CD1c-positive myeloid dendritic cell (primary cell): ENCODE measurements at regions not wholly inside any gene's neighbourhood (a gene's known extent, or its start where the extent isn't known, plus 50 kb on each side); places are given as distances from the start of the nearest gene placed in this dataset.

ENCODE experiments used
- DNase-seq: peaks from one replicate; pipeline ENCODE4 v3.0.0-alpha.2; 2016; ENCODE audit errors: extremely low spot score

DNA sequence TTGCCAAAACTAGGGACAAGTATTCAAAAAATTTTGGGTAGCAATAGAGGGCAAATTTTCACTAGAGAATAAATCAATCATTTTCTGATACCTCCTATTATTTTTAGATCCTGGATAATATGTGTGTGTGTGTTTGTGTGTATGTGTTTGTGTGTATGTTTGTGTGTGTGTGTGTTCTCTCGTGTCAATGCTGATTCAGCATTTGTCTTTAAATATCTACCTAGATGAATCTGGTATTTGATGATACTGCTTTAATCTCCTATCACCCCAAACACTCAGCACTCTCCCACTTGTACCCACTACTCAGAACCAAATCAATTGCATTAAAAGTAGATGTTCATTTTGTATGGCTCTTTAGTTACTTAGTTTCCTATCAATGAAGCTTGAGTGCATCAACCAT lies 101.3 kb upstream of the NPFFR2 start:
- no peak for DNase-seq

DNA sequence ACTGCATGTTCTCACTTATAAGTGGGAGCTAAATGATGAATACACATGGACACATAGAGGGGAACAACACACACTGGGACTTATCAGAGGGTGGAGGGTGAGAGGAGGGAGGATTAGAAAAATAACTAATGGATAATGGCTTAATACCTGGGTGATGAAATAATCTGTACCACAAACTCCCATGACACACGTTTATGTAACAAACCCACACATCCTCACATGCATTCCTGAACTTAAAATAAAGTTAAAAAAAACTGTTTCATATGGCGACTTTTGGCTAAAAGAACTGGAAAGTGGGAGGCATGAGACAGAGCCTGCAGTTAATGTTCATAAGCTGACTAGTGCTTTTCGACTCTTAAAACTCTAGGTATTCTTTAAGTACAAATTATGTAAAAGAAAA lies 98.9 kb upstream of the NPFFR2 start:
- no peak for DNase-seq

DNA sequence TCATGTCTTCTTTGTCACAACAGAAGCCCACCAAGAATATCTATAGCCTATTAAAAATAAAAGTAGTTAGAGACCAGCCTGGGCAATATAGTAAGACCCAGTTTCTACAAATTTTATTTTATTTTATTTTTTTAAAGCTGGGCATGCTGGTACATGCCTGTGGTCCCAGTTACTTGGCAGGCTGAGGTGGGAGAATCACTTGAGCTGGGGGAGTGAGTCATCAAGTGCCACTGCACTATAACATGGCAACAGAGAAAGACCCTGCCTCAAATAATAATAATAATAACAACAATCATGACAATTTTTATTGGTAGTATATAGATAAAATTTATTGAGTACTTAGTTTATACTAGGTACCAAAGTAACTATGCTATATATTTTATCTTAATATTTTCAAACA lies 93.0 kb upstream of the NPFFR2 start:
- DNase-seq: no peak

DNA sequence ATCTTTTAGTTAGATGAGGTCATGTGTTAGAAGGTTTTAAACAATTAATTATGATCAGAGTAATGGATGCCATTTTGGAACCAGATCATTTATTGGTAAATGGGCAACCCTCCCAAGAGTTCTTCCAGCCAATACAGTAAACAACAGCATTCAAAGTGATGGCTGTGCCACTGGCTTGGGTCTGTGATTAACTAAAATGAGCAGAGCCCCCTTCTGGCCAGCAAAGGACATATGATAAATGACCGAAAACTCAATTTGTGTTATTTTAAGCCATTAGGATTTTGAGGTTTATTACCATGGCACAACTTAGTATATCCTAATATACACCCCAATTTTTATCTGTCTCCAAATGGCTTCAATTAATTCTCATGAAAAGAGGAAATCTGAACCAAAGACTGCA lies 90.8 kb upstream of the NPFFR2 start:
- no peak for DNase-seq

DNA sequence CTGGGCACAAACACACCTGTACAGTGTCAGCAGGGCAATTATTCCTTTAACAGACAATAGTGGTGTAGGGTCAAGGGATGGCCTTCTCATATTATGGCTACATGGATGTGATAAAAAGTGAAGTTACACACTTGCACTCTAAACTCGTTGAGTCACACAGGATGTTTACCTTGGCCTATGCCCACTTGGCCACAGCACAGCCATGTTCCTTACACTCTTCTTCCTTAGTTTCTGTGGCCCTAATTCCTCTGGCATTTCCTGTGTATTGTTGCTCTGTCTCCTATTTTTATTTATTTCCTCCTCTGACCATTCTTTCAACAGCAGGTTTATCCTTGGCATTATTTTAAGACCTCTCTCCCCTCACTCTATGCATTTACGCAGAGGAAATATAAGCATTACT lies 86.8 kb upstream of the NPFFR2 start:
- DNase-seq: no peak

DNA sequence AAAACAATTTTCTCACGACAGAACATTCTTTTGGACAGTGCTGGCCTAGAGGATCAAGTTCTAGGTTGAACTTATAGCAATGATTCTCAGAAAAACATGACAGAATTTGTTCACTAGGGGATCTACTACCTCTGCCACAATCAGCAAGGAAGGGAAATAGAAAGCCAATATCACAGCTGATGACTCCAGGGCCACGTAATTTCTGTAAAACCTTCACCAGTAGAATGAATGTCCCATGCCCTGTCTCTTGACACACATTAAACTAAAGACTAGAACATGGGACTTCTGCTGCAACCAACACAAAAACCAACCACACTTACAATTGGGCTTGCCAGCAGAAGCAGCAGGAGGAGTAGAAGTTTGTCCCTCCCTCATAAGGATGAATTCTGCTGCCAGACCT lies 86.0 kb upstream of the NPFFR2 start:
- no peak for DNase-seq

DNA sequence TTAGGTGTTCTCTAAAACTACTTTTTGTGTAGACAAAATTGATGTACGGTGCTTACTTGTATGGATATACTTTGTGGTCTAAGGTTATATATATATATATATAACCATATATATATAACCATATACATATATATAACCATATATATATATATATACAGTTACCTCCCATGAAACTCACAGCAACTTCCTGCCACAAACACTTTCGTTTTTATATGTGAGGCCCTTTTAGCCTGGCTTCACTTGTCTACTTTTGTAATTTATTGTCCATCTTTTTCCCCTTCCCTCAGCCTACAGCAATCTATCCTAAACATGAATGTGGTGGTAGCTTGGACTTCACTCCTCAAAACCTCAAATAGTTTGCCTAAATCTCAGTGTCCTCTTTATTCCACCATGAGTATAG lies 72.8 kb upstream of the NPFFR2 start:
- DNase-seq: no peak

DNA sequence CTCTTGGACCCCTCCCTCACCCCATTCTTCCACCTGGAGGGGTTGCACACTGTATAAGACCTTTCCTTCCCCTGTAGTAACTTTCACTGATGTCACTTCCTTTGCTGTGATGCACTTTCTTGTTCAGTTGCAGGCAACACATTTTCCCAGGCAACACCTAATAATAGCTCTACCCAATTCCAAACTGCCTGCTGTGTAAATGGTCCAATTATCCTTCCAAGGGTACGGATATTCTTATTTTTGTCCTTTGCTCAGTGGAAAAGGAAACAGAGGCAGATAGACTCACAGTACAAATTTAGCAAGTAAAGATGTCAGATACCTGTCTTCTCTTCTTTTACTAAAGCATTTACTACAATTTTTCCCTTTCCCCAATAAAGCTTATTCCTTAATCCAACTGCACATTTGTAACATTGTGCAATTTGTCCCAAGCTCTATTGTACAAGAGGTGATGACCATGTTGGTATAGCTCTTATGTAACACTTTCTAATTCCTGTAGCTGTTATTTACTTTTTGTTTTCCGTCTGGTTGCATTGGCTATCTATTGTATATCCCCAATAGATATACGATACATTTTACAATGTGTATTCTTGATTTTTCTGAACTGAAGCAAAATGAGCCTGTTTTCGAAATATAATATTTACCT lies 69.1 kb upstream of the NPFFR2 start:
- no peak for DNase-seq

DNA sequence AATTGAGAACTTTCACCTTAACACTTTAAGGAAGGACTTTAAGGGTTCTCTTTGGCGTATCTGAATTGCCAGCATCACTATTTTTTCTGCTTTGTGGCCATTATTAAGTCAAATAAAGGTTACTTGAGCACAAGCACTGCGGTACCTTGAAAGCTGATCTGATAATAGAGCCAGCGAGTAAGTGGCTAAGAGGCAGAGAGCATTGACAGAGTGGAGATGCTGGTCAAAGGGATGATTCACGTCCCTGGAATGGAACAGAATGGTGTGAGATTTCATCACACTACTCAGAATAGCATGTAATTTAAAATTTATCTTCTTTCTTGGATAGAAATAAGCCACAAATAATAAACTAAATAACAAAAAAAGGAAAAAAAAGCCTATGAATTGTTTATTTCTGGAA lies 57.1 kb upstream of the NPFFR2 start:
- DNase-seq: no peak

DNA sequence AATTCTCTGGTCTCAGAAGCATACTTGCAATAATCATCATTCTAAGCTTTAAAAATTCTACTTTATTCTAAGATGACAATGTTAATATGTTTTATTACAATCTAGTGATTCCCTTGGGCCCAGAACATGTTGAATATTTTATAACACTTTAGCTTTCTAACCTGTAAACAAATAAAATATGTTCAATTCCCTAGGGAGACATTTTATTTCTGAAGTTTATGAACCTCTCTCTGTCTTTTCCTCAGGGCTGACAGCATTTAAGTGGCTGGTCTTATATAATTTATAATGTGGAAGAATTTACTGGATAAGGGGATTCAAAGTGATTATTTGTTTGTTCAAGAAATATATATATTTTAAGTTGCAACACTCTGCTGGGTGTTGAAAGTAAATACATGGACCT lies 55.3 kb upstream of the NPFFR2 start:
- no peak for DNase-seq

DNA sequence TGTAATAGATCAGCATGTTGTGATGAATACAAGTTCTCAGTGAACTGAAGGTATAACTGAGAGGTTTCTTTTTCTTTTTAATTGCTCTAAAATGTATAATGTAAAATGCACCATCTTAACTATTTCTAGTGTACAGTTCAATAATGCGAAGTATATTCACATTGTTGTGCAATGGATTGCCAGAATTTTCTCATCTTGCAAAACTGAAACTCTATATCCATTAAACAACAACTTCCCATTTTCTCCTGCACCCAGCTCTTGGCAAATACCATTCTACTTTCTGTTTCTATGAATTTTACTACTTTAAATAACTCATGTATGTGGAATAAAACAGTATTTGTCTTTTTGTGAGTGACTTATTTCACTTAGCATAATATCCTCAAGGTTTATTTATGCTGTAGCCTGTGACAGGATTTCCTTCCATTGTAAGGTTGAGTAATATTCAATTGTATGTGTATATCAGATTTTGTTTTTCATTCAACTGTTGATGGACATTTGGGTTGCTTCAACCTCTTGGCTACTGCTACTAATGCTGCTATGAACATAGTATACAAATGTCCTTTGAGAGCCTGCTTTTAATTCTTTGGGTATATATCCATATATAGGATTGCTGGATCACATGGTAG lies 53.5 kb upstream of the NPFFR2 start:
- DNase-seq: peak; percentile 38

DNA sequence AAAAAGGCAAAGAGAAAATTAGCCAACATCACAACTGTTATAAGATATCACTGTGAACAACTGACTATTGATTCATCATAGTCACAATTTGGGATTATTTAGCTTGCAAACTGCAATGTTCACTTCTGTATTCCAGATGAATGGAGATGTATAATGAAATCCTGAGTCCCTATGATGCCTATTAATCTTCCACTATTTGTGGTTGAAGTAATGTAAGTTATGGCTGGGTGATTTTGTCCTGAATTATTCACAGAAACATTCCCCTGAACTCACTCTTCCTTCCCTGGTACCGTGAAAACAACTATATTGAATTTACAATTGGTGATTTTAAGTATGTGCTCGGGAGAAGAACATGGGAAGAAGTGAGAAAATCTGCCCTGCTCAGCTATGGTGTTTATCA lies 50.8 kb upstream of the NPFFR2 start:
- no peak for DNase-seq
